ENCODE measurements at regions not wholly inside any gene's neighbourhood (a gene's known extent, or its start where the extent isn't known, plus 50 kb on each side); places are given as distances from the start of the nearest gene placed in this dataset.

- Histone ChIP-seq H3K36me3 (ENCODE audit: low read depth, missing control alignments) (no peaks in the 10 kb centered on the region), H3K27me3 (no peaks in the 10 kb centered on the region), H3K4me1 (no peaks in the 10 kb centered on the region), H3K27ac (no peak overlapping the region), H3K9me3 (no peaks in the 10 kb centered on the region), H3K4me3 (no peak overlapping the region)
- 78 to 83% methylated on average over 1 to 5 of the region's 5 CpGs for WGBS, 2 donors
- no peak for TF ChIP-seq CTCF (IDR thresholded peaks at IDR 0.05)
- TF ChIP-seq POLR2A (IDR thresholded peaks at IDR 0.05) = no peak
- intact Hi-C loops (cut with DNase I; ENCODE audit: low total_unique reads) = no loop called here
- no peak for DNase-seq
Observed at GRCh38 chrX:8868070-8868773, 67.0 kb upstream of the FAM9A start.

- Histone ChIP-seq H3K4me3 (no peak overlapping the region), H3K4me1 (no peaks in the 10 kb centered on the region), H3K36me3 (ENCODE audit: low read depth, missing control alignments) (no peaks in the 10 kb centered on the region), H3K27ac (no peak overlapping the region), H3K27me3 (no peaks in the 10 kb centered on the region), H3K9me3 (no peaks in the 10 kb centered on the region)
- TF ChIP-seq POLR2A (IDR thresholded peaks at IDR 0.05) (no peak), CTCF (IDR thresholded peaks at IDR 0.05) (no peak)
- intact Hi-C loops (cut with DNase I; ENCODE audit: low total_unique reads) = no loop called here
- no peak for DNase-seq
- WGBS, 2 donors = 68 to 73% methylated on average over 1 to 2 of the region's 2 CpGs
Observed at GRCh38 chrX:8867406-8867805, 66.2 kb upstream of the FAM9A start.

GRCh38 chrX:8864161-8864560, 63.0 kb upstream of the FAM9A start:
- Histone ChIP-seq H3K4me1 (no peaks in the 10 kb centered on the region), H3K27me3 (no peaks in the 10 kb centered on the region), H3K4me3 (no peak overlapping the region), H3K9me3 (no peaks in the 10 kb centered on the region), H3K27ac (no peak overlapping the region), H3K36me3 (ENCODE audit: low read depth, missing control alignments) (no peaks in the 10 kb centered on the region)
- intact Hi-C loops (cut with DNase I; ENCODE audit: low total_unique reads) = no loop called here
- 45 to 48% methylated on average over 5 of the region's 5 CpGs for WGBS, 2 donors
- TF ChIP-seq CTCF (IDR thresholded peaks at IDR 0.05) = no peak
- no peak for TF ChIP-seq POLR2A (IDR thresholded peaks at IDR 0.05)
- DNase-seq = no peak

DNA sequence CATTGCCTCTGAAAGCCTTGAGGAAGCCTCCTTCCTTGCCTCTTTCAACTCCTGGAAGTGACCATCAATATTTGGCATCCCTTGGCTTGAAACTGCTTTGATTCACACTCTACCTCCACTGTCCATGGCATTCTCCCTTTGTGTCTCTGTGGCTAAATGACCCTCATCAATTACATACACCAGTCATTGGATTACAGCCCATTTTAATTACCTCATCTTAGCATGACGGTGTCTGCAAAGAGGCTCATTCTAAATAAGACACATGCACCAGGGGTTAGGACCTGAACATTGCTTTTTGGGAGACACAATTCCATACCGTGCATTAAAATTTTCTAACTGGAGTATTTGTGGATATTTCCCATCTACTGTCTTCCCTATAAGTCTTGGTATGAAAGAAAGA, 60.7 kb upstream of the FAM9A start:
- WGBS, 2 donors = 93 to 100% methylated on average over 2 of the region's 2 CpGs
- H3K36me3 ChIP-seq (ENCODE audit: low read depth, missing control alignments) = no peaks in the 10 kb centered on the region
- no peak for TF ChIP-seq CTCF (IDR thresholded peaks at IDR 0.05)
- no peak for TF ChIP-seq POLR2A (IDR thresholded peaks at IDR 0.05)
- no peaks in the 10 kb centered on the region for H3K9me3 ChIP-seq
- no peak overlapping the region for H3K27ac ChIP-seq
- DNase-seq = no peak
- intact Hi-C loops (cut with DNase I; ENCODE audit: low total_unique reads) = no loop called here
- H3K4me3 ChIP-seq = no peak overlapping the region
- H3K4me1 ChIP-seq = no peaks in the 10 kb centered on the region
- H3K27me3 ChIP-seq = no peaks in the 10 kb centered on the region

GRCh38 chrX:8851231-8851886, 50.2 kb upstream of the FAM9A start:
- no peak for DNase-seq
- Histone ChIP-seq H3K27ac (no peak overlapping the region), H3K27me3 (no peaks in the 10 kb centered on the region), H3K4me3 (no peak overlapping the region), H3K9me3 (no peaks in the 10 kb centered on the region), H3K4me1 (no peaks in the 10 kb centered on the region), H3K36me3 (ENCODE audit: low read depth, missing control alignments) (no peaks in the 10 kb centered on the region)
- no peak for TF ChIP-seq POLR2A (IDR thresholded peaks at IDR 0.05)
- no peak for TF ChIP-seq CTCF (IDR thresholded peaks at IDR 0.05)
- WGBS, 2 donors = 94 to 97% methylated on average over 11 of the region's 11 CpGs
- intact Hi-C loops (cut with DNase I; ENCODE audit: low total_unique reads) = no loop called here

All from testis (tissue), 2 donors.